Ascending aorta (tissue), 2 donors: ENCODE measurements at regions not wholly inside any gene's neighbourhood (a gene's known extent, or its start where the extent isn't known, plus 50 kb on each side); places are given as distances from the start of the nearest gene placed in this dataset.

ENCODE experiments used
- DNase-seq, 2 donors: peaks; one replicate each; pipeline ENCODE4 v3.0.0-alpha.2; 2019; ENCODE audit warnings: low spot score in 2 of 2
- H3K27ac ChIP-seq, 2 donors: fragments of 200-600 bp; sonication (generic); one replicate each; pipeline ENCODE4 v1.5.1; 2016 to 2017; ENCODE audit warnings: mild to moderate bottlenecking in 1 of 2
- H3K27me3 ChIP-seq: fragments of 200-600 bp; sonication (generic); one replicate; pipeline ENCODE4 v1.5.1; 2017
- H3K36me3 ChIP-seq, 2 donors: fragments of 200-600 bp; sonication (generic); one replicate each; pipeline ENCODE4 v1.5.1; 2016
- H3K4me1 ChIP-seq, 2 donors: fragments of 200-600 bp; sonication (generic); one replicate each; pipeline ENCODE4 v1.5.1; 2016 to 2017; ENCODE audit warnings: mild to moderate bottlenecking in 1 of 2
- H3K4me3 ChIP-seq, 2 donors: fragments of 200-600 bp; sonication (generic); one replicate each; pipeline ENCODE4 v1.5.1; 2016 to 2017; ENCODE audit warnings: mild to moderate bottlenecking in 1 of 2
- H3K9me3 ChIP-seq, 2 donors: fragments of 200-600 bp; sonication (generic); one replicate each; pipeline ENCODE4 v1.5.1; 2016
- intact Hi-C: fragments of 100-400 bp; cut with DNase I; formaldehyde crosslinking; loops from one replicate; pipeline ENCODE4 v1.15.1; 2023
- TF ChIP-seq, protein P1 (sequence below), 3 experiments: fragments of 200-600 bp in 2 of 3; fragments of 450-650 bp in 1 of 3; sonication (generic) in 2 of 3; IDR thresholded peaks; one replicate each; pipeline ENCODE4 v1.5.1; 2016 to 2019; ENCODE audit warnings: antibody characterized with exemption in 3 of 3, mild to moderate bottlenecking in 1 of 3, moderate library complexity in 1 of 3

DNA sequence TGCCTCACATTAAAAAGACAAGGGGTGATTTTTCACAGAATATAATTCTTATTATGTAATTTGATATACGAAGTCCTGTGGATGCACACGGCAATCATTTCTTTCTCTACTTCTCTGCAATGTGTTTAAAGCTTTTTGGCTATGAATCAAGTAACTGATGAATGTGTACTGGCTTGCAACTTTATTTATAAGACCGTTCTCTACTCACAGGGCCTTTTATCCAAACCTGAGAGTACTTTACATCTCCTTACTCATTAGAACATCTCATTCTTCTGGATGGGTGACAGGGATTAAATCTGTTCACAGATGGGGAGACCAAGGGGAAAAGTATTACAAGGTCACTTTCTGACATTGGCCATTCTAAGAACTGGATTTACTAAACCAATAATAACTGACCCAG, 215.8 kb upstream of the DIO2 start:
- H3K4me3 ChIP-seq = no peak overlapping the region
- H3K27me3 ChIP-seq = no peaks in the 10 kb centered on the region
- no peaks in the 10 kb centered on the region for H3K4me1 ChIP-seq
- H3K27ac ChIP-seq = no peak overlapping the region
- no peak for DNase-seq
- no peaks in the 10 kb centered on the region for H3K36me3 ChIP-seq
- H3K9me3 ChIP-seq = no peaks in the 10 kb centered on the region
- intact Hi-C loops = no loop called here
- TF ChIP-seq, protein P1, sequence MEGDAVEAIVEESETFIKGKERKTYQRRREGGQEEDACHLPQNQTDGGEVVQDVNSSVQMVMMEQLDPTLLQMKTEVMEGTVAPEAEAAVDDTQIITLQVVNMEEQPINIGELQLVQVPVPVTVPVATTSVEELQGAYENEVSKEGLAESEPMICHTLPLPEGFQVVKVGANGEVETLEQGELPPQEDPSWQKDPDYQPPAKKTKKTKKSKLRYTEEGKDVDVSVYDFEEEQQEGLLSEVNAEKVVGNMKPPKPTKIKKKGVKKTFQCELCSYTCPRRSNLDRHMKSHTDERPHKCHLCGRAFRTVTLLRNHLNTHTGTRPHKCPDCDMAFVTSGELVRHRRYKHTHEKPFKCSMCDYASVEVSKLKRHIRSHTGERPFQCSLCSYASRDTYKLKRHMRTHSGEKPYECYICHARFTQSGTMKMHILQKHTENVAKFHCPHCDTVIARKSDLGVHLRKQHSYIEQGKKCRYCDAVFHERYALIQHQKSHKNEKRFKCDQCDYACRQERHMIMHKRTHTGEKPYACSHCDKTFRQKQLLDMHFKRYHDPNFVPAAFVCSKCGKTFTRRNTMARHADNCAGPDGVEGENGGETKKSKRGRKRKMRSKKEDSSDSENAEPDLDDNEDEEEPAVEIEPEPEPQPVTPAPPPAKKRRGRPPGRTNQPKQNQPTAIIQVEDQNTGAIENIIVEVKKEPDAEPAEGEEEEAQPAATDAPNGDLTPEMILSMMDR (IDR thresholded peaks at IDR 0.05) = no peak

DNA sequence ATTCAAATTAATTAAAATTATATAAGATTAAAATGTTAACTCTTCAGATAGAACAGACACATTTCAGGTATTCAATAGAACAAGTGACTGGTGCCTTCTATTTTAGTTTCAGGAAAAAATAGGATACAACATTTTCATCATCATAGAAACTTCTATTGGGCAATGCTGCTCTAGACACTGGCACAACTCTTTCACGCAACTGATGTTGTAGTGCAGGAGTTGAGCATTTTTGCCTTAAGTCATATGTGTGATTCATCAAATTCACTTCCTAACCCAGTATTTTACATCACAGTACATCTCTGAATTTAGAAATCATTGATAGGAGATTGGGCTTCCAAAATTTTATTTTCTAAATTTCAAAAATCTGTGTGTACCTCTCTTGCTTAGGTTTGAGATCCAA, 215.4 kb upstream of the DIO2 start:
- H3K4me1 ChIP-seq = no peaks in the 10 kb centered on the region
- no peak overlapping the region for H3K4me3 ChIP-seq
- TF ChIP-seq, protein P1 (IDR thresholded peaks at IDR 0.05) = no peak
- intact Hi-C loops = no loop called here
- H3K9me3 ChIP-seq = no peaks in the 10 kb centered on the region
- no peak for DNase-seq
- no peaks in the 10 kb centered on the region for H3K36me3 ChIP-seq
- H3K27me3 ChIP-seq = no peaks in the 10 kb centered on the region
- no peak overlapping the region for H3K27ac ChIP-seq

DNA sequence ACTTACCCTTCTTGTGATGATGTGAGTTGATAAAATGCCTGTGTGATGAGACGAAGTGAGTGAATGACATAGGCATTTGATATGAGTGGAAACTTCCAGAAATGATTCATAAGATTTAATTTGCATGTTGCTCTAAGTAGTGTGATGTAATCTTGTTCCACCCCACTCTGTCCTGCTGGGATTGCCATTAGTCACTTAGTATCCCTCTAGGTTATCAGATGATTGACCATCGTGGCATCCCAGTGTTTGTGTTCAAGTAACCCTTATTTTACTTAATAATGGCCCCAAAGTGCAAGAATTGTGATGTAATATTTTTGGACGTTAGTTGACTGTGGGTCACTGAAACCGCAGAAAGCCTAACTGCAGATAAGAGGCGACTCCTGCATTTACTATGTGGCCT, 214.4 kb upstream of the DIO2 start:
- no peak for DNase-seq
- Histone ChIP-seq H3K9me3 (no peaks in the 10 kb centered on the region), H3K36me3 (no peaks in the 10 kb centered on the region), H3K4me3 (no peak overlapping the region), H3K27ac (no peak overlapping the region), H3K27me3 (no peaks in the 10 kb centered on the region), H3K4me1 (no peaks in the 10 kb centered on the region)
- TF ChIP-seq, protein P1 (IDR thresholded peaks at IDR 0.05) = no peak
- intact Hi-C loops = no loop called here

DNA sequence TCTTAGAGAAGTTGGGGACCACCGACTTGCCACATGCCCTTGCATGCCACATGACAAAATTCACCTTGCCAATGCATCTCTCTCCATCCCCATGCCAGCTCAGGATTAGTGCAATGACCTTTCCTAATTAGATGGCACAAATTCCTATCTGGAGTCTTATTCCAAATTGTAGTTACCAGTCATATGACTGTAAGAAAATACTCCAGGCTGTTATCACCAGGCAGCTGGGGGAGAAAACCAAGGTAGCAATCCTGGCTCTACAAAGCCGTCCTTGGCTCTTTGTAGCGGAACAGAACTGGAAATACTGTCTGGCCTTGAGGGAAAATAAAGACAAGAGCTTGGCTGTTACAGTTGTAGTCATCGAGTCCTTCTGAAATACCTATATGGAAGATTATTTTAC, 208.5 kb upstream of the DIO2 start:
- intact Hi-C loops = no loop called here
- Histone ChIP-seq H3K36me3 (no peaks in the 10 kb centered on the region), H3K9me3 (no peaks in the 10 kb centered on the region), H3K4me1 (no peaks in the 10 kb centered on the region), H3K27me3 (no peaks in the 10 kb centered on the region), H3K4me3 (no peak overlapping the region), H3K27ac (no peak overlapping the region)
- TF ChIP-seq, protein P1 (IDR thresholded peaks at IDR 0.05) = no peak
- no peak for DNase-seq

DNA sequence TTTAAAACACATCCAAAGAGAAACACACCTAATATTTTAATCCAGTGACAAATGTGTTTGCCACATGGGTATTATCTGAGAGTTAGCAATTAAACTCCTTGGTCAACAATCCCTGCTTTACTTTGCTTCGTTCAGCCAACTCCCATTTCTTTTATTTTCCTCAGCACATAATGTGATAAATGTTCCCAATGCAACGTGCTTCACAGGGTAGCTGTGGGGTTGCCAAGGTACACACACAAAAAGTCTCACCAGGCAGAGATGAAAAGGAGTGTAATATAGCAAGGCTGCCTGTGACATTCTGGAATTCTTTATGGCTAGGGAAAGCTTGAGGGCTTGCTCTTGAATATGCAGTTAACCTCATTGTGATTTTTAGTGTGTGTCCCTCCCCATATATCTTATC, 208.0 kb upstream of the DIO2 start:
- Histone ChIP-seq H3K4me1 (no peaks in the 10 kb centered on the region), H3K36me3 (no peaks in the 10 kb centered on the region), H3K4me3 (no peak overlapping the region), H3K27ac (no peak overlapping the region), H3K9me3 (no peaks in the 10 kb centered on the region), H3K27me3 (no peaks in the 10 kb centered on the region)
- DNase-seq = no peak
- intact Hi-C loops = no loop called here
- TF ChIP-seq, protein P1 (IDR thresholded peaks at IDR 0.05) = no peak

DNA sequence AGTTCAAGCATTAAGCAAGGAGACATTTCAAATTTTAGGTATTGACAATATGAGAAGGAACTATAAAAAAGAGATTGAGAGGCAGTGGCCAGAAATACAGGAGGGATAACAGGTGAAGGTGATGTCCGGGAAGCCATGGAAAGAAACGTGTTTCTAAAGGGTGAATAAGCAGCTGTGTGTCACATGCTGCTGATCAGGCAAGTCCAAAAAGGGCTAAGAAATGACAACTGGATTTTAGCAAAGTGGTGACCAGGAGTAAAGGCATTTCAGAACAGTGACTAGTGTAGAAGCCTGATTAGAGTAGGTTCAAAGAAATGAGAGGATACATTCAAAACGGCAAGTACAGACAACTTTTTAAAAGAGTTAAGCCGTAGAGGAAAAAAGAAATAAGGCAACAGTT, 204.3 kb upstream of the DIO2 start:
- Histone ChIP-seq H3K9me3 (no peaks in the 10 kb centered on the region), H3K27me3 (no peaks in the 10 kb centered on the region), H3K27ac (no peak overlapping the region), H3K4me3 (no peak overlapping the region), H3K36me3 (no peaks in the 10 kb centered on the region), H3K4me1 (no peaks in the 10 kb centered on the region)
- DNase-seq = no peak
- intact Hi-C loops = no loop called here
- TF ChIP-seq, protein P1 (IDR thresholded peaks at IDR 0.05) = no peak
